ENCODE measurements at regions not wholly inside any gene's neighbourhood (a gene's known extent, or its start where the extent isn't known, plus 50 kb on each side); places are given as distances from the start of the nearest gene placed in this dataset.
"Not testable (repeated sequence)": the region's sequence is repeated elsewhere in the genome, so short reads cannot be mapped to it uniquely, and the experiment has no call there.

GRCh38 chr19:30848636-30849425 lies 476.6 kb downstream of the ZNF536 start:
- Histone ChIP-seq H3K27me3 (no peaks in the 10 kb centered on the region), H3K36me3 (no peaks in the 10 kb centered on the region), H3K27ac (no peak overlapping the region), H3K4me3 (no peak overlapping the region), H3K4me1 (no peaks in the 10 kb centered on the region), H3K9me3 (no peaks in the 10 kb centered on the region)
- no peak for TF ChIP-seq POLR2A (IDR thresholded peaks at IDR 0.05)
- no peak for TF ChIP-seq EP300 (IDR thresholded peaks at IDR 0.05)
- TF ChIP-seq CTCF (IDR thresholded peaks at IDR 0.05), result no peak
- TF ChIP-seq POLR2AphosphoS5 (IDR thresholded peaks at IDR 0.05), result no peak
- DNase-seq (ENCODE audit: low spot score in 2 of 2), result no peak
- 81% methylated on average over 9 of the region's 9 CpGs for WGBS

- WGBS, result 89% methylated on average over 13 of the region's 13 CpGs
- DNase-seq (ENCODE audit: low spot score in 2 of 2), result no peak
- Histone ChIP-seq H3K4me1 (no peaks in the 10 kb centered on the region), H3K27ac (no peak overlapping the region), H3K36me3 (no peaks in the 10 kb centered on the region), H3K9me3 (no peaks in the 10 kb centered on the region), H3K4me3 (no peak overlapping the region), H3K27me3 (no peaks in the 10 kb centered on the region)
- TF ChIP-seq EP300 (IDR thresholded peaks at IDR 0.05), result no peak
- TF ChIP-seq POLR2A (IDR thresholded peaks at IDR 0.05), result no peak
- TF ChIP-seq POLR2AphosphoS5 (IDR thresholded peaks at IDR 0.05), result no peak
- no peak for TF ChIP-seq CTCF (IDR thresholded peaks at IDR 0.05)
Observed at GRCh38 chr19:30846102-30846501, 473.9 kb downstream of the ZNF536 start.

- 84% methylated on average over 7 of the region's 8 CpGs for whole genome bisulfite sequencing
Observed at GRCh38 chr19:30842926-30843325, 470.7 kb downstream of the ZNF536 start.

DNA sequence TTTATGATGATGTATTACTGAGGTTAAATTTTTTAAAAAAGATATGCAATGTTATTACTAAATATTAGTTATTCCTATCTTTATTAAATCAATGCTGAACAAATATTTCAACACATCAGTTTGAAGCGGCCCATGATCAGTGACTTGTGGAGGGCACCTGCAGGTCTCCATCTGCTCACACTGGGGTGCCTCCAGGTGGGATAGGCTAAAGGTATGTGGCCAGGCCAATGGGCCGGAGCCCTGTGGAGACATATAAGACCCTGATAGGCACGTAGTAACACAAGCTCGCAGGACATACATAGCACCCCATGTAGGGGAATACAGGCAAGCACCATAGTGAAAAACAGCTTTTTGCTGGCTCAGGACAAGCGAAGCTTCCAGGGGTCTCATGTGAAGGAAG lies 469.8 kb downstream of the ZNF536 start:
- DNase-seq (ENCODE audit: low spot score in 2 of 2), result no peak
- TF ChIP-seq POLR2AphosphoS5 (IDR thresholded peaks at IDR 0.05) (no peak), CTCF (IDR thresholded peaks at IDR 0.05) (no peak), POLR2A (IDR thresholded peaks at IDR 0.05) (no peak), EP300 (IDR thresholded peaks at IDR 0.05) (no peak)
- H3K27ac ChIP-seq, result no peak overlapping the region
- H3K36me3 ChIP-seq, result no peaks in the 10 kb centered on the region
- H3K4me1 ChIP-seq, result no peaks in the 10 kb centered on the region
- H3K9me3 ChIP-seq, result no peaks in the 10 kb centered on the region
- no peak overlapping the region for H3K4me3 ChIP-seq
- H3K27me3 ChIP-seq, result no peaks in the 10 kb centered on the region
- 97% methylated on average over 5 of the region's 5 CpGs for WGBS

More at GRCh38 chr19:30842926-30843325, 470.7 kb downstream of the ZNF536 start:
- H3K4me1 ChIP-seq, result no peaks in the 10 kb centered on the region
- H3K36me3 ChIP-seq, result no peaks in the 10 kb centered on the region
- no peak for DNase-seq (ENCODE audit: low spot score in 2 of 2)
- H3K9me3 ChIP-seq, result no peaks in the 10 kb centered on the region
- no peak overlapping the region for H3K27ac ChIP-seq
- no peak overlapping the region for H3K4me3 ChIP-seq
- no peaks in the 10 kb centered on the region for H3K27me3 ChIP-seq
- TF ChIP-seq CTCF (IDR thresholded peaks at IDR 0.05), result no peak
- no peak for TF ChIP-seq POLR2AphosphoS5 (IDR thresholded peaks at IDR 0.05)
- no peak for TF ChIP-seq POLR2A (IDR thresholded peaks at IDR 0.05)
- no peak for TF ChIP-seq EP300 (IDR thresholded peaks at IDR 0.05)

DNA sequence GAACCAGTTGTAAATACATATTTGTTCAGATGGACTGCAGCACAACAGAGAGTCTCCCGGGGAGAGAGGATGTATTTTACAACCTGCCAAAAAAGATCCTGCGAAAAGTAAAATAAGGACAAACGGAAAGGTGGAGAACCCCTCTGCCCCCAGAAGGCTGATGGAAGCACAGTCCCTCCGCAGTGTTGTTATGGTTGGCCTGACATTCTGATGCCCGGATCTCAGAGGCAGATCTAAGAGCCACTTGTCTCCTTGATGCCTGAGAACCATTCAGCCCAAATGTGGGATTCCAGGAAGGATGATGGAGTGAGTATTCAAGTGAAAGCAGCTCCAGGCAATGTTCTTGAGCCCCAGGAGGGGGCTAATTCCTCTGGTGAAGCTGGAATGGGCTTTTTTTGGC lies 458.7 kb downstream of the ZNF536 start:
- TF ChIP-seq POLR2AphosphoS5 (IDR thresholded peaks at IDR 0.05) (no peak), POLR2A (IDR thresholded peaks at IDR 0.05) (no peak), CTCF (IDR thresholded peaks at IDR 0.05) (no peak)
- WGBS, result 67% methylated on average over 5 of the region's 5 CpGs
- H3K4me1 ChIP-seq, result no peaks in the 10 kb centered on the region
- no peaks in the 10 kb centered on the region for H3K36me3 ChIP-seq
- no peaks in the 10 kb centered on the region for H3K27me3 ChIP-seq
- DNase-seq (ENCODE audit: low spot score in 2 of 2), result no peak
- H3K4me3 ChIP-seq, result no peak overlapping the region
- H3K9me3 ChIP-seq, result no peaks in the 10 kb centered on the region
- H3K27ac ChIP-seq, result no peak overlapping the region

DNA sequence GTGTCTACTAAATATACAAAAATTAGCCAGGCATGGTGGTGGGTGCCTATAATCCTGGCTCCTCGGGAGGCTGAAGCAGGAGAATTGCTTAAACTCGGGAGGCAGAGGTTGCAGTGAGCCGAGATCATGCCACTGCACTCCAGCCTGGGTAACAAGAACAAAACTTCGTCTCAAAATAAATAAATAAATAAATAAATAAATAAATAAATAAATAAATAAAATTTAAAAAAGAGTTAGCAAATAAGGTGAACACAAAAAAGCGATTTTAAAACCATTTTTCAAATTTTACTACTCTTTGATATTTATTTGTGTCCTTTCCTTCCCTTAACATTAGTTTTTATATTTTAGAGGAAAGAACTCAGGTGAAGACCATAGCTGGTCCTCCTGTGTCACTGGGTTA lies 453.3 kb downstream of the ZNF536 start:
- not testable (repeated sequence) for DNase-seq (ENCODE audit: low spot score in 2 of 2); H3K4me1 ChIP-seq; H3K27ac ChIP-seq; H3K27me3 ChIP-seq; H3K36me3 ChIP-seq; H3K4me3 ChIP-seq; H3K9me3 ChIP-seq
- 88% methylated on average over 5 of the region's 5 CpGs for WGBS
